Renal cortex interstitium (tissue), 11 donors: ENCODE measurements at regions not wholly inside any gene's neighbourhood (a gene's known extent, or its start where the extent isn't known, plus 50 kb on each side); places are given as distances from the start of the nearest gene placed in this dataset.
"Not testable (repeated sequence)": the region's sequence is repeated elsewhere in the genome, so short reads cannot be mapped to it uniquely, and the experiment has no call there.

Source experiments
- DNase-seq, 11 donors: peaks; one replicate each; pipeline ENCODE4 v3.0.0-alpha.2; 2013; ENCODE audit warnings: low read depth in 9 of 11, low spot score in 4 of 11; ENCODE audit errors: extremely low read depth in 1 of 11

GRCh38 chr3:75341324-75342067 lies 322.6 kb upstream of the FRG2C start:
- no peak for DNase-seq

- DNase-seq: no peak
Observed at GRCh38 chr3:75342425-75342824, 321.7 kb upstream of the FRG2C start.

- not testable (repeated sequence) for DNase-seq
Observed at GRCh38 chr3:75350536-75350935, 313.6 kb upstream of the FRG2C start.

GRCh38 chr3:75362086-75362784 lies 301.9 kb upstream of the FRG2C start:
- peak in 4 of 11 donors; percentile 15 to 28 (median 22) for DNase-seq

GRCh38 chr3:75372964-75373363 lies 291.2 kb upstream of the FRG2C start:
- not testable (repeated sequence) for DNase-seq

GRCh38 chr3:75379840-75380239 lies 284.3 kb upstream of the FRG2C start:
- not testable (repeated sequence) for DNase-seq

GRCh38 chr3:75380276-75380771 lies 283.8 kb upstream of the FRG2C start:
- no peak for DNase-seq

GRCh38 chr3:75384016-75384415 lies 280.1 kb upstream of the FRG2C start:
- not testable (repeated sequence) for DNase-seq

- DNase-seq: not testable (repeated sequence)
Observed at GRCh38 chr3:75388486-75389124, 275.5 kb upstream of the FRG2C start.

- DNase-seq: not testable (repeated sequence)
Observed at GRCh38 chr3:75393288-75393694, 270.8 kb upstream of the FRG2C start.

- DNase-seq: peak in 2 of 11 donors; percentile 1 to 14
Observed at GRCh38 chr3:75394102-75394501, 270.0 kb upstream of the FRG2C start.

- DNase-seq: not testable (repeated sequence)
Observed at GRCh38 chr3:75394562-75395360, 269.4 kb upstream of the FRG2C start.

- no peak for DNase-seq
Observed at GRCh38 chr3:75395580-75396315, 268.4 kb upstream of the FRG2C start.

- no peak for DNase-seq
Observed at GRCh38 chr3:75396316-75396802, 267.8 kb upstream of the FRG2C start.

GRCh38 chr3:75397486-75397885 lies 266.6 kb upstream of the FRG2C start:
- DNase-seq: not testable (repeated sequence)

- not testable (repeated sequence) for DNase-seq
Observed at GRCh38 chr3:75422101-75422945, 241.8 kb upstream of the FRG2C start.

GRCh38 chr3:75425379-75425778 lies 238.7 kb upstream of the FRG2C start:
- not testable (repeated sequence) for DNase-seq
